ENCODE measurements at regions not wholly inside any gene's neighbourhood (a gene's known extent, or its start where the extent isn't known, plus 50 kb on each side); places are given as distances from the start of the nearest gene placed in this dataset.
A peak's percentile ranks its signal among the peaks of the same experiment; 100 is the strongest.

DNA sequence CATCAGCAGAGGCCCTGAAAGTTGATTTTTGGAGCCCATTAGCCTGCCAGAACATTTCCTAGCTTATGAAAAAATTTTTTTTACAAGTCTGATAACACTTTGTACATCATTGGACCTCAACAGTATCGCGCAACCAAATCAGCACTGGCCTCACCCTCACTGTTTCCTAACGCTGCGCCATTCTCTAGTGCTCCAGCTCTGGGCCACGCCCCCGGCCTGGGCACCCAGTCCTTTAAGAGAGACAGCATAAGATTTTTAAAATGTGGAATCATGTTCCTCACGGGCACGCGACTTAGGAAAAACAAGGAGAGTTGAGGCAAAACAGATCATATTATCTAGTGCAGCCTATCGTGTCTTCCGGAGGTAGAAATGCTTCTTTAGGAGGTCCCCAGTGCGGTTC, 114.5 kb downstream of the BOD1 start:
- no peak overlapping the region for H3K4me3 Mint-ChIP-seq (ENCODE audit: low read depth)
- peaks cover 3% of the 10 kb centered on the region for H3K27me3 Mint-ChIP-seq
- H3K27ac Mint-ChIP-seq: no peak overlapping the region
- H3K9me3 Mint-ChIP-seq (ENCODE audit: low read depth): no peaks in the 10 kb centered on the region
- H3K36me3 Mint-ChIP-seq (ENCODE audit: insufficient read depth): no peaks in the 10 kb centered on the region
- TF ChIP-seq, protein P1, sequence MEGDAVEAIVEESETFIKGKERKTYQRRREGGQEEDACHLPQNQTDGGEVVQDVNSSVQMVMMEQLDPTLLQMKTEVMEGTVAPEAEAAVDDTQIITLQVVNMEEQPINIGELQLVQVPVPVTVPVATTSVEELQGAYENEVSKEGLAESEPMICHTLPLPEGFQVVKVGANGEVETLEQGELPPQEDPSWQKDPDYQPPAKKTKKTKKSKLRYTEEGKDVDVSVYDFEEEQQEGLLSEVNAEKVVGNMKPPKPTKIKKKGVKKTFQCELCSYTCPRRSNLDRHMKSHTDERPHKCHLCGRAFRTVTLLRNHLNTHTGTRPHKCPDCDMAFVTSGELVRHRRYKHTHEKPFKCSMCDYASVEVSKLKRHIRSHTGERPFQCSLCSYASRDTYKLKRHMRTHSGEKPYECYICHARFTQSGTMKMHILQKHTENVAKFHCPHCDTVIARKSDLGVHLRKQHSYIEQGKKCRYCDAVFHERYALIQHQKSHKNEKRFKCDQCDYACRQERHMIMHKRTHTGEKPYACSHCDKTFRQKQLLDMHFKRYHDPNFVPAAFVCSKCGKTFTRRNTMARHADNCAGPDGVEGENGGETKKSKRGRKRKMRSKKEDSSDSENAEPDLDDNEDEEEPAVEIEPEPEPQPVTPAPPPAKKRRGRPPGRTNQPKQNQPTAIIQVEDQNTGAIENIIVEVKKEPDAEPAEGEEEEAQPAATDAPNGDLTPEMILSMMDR (IDR thresholded peaks at IDR 0.05; ENCODE audit: unreplicated experiment): no peak
- DNase-seq (ENCODE audit: low spot score, unreplicated experiment): no peak
- peaks cover 7% of the 10 kb centered on the region for H3K4me1 Mint-ChIP-seq (ENCODE audit: low read depth)

DNA sequence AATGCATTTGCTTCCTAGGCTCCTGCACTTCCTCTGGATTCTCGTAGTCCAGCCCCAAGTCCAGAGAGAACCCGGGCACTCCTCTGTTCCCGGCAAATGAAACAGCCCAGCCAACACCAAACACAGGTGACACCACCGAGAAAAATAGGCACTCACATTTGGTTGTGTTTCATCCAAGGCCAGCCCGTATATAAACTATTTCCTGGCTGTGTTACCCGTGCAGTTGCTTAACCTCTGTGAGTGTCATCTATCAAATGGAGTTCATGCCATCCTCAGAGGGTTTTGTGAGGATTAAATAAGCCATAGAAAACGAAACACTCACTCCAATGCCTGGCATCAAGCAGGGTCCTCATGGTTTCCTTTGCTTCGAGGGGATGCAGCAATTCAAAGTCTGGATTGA, 115.2 kb downstream of the BOD1 start:
- Mint-ChIP-seq H3K27ac (no peak overlapping the region), H3K4me1 (ENCODE audit: low read depth) (peaks cover 7% of the 10 kb centered on the region), H3K9me3 (ENCODE audit: low read depth) (no peaks in the 10 kb centered on the region), H3K36me3 (ENCODE audit: insufficient read depth) (no peaks in the 10 kb centered on the region), H3K27me3 (peaks cover 3% of the 10 kb centered on the region), H3K4me3 (ENCODE audit: low read depth) (no peak overlapping the region)
- TF ChIP-seq, protein P1 (IDR thresholded peaks at IDR 0.05; ENCODE audit: unreplicated experiment): no peak
- DNase-seq (ENCODE audit: low spot score, unreplicated experiment): no peak

DNA sequence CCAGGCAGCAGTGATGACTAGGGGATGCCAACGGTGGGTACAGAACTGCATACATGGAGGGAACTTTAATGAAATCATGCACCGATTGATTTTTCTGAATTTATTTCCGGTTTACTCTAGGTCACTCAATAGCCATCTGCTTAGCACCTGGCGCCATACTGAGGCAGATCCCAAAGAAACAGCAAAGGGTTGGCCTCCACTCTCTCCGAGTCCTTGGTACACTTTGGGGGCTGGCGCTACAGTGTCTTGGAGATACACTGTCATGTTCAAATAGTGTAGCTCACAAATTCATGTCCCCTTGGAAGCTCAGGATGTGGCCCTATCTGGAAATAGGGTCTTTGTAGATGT, 116.3 kb downstream of the BOD1 start:
- TF ChIP-seq, protein P1 (IDR thresholded peaks at IDR 0.05; ENCODE audit: unreplicated experiment): no peak
- no peak overlapping the region for H3K4me3 Mint-ChIP-seq (ENCODE audit: low read depth)
- no peak for DNase-seq (ENCODE audit: low spot score, unreplicated experiment)
- H3K27me3 Mint-ChIP-seq: peaks cover 6% of the 10 kb centered on the region
- H3K9me3 Mint-ChIP-seq (ENCODE audit: low read depth): no peaks in the 10 kb centered on the region
- H3K27ac Mint-ChIP-seq: no peak overlapping the region
- H3K4me1 Mint-ChIP-seq (ENCODE audit: low read depth): peaks cover 7% of the 10 kb centered on the region
- no peaks in the 10 kb centered on the region for H3K36me3 Mint-ChIP-seq (ENCODE audit: insufficient read depth)

DNA sequence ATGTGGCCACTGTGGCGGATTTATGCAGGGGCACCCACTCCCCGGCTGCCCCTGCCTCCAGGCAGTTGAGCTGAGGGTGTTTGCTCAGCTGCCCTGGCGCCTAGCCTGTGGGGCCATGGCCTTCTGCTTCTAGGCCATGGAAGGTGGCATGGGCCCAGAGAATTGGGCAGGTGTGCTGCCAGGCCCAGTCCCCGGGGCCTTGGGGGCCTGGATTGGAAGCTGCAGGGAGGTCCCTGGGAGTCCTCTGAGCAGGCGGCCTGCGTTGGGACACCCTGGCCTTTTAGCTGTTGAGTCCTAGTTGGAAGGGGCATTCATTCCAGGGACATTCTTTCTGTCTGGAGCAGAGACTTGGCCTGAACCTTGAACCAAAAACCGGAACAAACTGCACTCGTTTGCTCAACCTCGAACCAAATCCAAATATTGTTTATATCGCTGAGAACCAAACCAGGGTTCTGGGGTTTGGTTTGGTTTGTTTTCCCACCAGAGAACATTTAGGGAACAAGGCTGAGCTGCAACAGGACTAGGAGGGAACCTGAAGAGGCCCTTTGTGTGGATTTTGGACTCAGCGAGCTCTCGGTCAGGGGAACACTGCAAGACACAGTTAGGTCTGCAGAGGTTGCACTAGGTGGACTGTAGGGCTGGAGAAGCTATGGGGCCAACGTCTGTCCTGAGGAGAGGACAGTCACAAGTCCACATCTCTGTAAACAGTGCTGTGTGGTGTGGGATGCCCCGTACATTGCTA, 116.8 kb downstream of the BOD1 start:
- peaks cover 7% of the 10 kb centered on the region for H3K4me1 Mint-ChIP-seq (ENCODE audit: low read depth)
- TF ChIP-seq, protein P1 (IDR thresholded peaks at IDR 0.05; ENCODE audit: unreplicated experiment): no peak
- H3K36me3 Mint-ChIP-seq (ENCODE audit: insufficient read depth): no peaks in the 10 kb centered on the region
- H3K4me3 Mint-ChIP-seq (ENCODE audit: low read depth): no peak overlapping the region
- H3K9me3 Mint-ChIP-seq (ENCODE audit: low read depth): no peaks in the 10 kb centered on the region
- peaks cover 6% of the 10 kb centered on the region for H3K27me3 Mint-ChIP-seq
- DNase-seq (ENCODE audit: low spot score, unreplicated experiment): no peak
- no peak overlapping the region for H3K27ac Mint-ChIP-seq

DNA sequence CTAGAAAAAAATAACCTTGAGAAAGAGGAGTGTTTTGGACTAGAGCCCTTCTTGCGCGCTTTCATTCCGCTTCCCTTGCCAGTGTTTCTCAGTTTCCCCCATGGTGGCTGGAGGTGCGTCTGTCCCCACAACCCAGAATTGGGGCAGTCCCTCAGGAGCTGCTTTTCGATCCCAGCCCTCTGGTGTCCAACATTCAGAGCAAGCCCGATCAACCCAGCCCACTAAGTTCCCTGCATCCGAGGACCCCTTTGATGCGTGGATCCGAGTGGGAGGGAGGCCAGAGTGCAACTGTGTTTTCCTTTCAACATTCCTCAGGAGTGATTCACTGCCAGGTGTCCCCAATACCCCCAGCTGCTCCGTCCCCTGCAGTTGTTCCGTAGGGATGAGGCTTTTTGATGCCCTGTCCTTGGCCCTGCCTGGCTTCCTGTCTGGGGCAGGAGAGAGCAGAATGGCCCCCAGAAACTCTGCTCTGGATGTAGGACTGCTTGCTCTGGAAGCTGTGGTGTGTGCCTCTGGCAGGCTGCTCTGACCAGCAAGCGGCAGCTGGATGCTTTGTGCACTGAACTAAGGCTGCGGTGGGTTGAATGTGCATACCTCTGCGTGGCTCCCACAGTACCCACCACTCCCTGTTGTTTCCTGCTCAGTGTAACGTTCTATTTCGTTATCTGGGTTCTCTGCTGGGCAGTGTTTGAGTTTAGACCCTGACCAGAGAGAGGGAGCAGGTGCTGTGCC, 117.5 kb downstream of the BOD1 start:
- H3K36me3 Mint-ChIP-seq (ENCODE audit: insufficient read depth): no peaks in the 10 kb centered on the region
- H3K27me3 Mint-ChIP-seq: peaks cover 6% of the 10 kb centered on the region
- TF ChIP-seq, protein P1 (IDR thresholded peaks at IDR 0.05; ENCODE audit: unreplicated experiment): no peak
- H3K4me3 Mint-ChIP-seq (ENCODE audit: low read depth): no peak overlapping the region
- peaks cover 7% of the 10 kb centered on the region for H3K4me1 Mint-ChIP-seq (ENCODE audit: low read depth)
- no peak for DNase-seq (ENCODE audit: low spot score, unreplicated experiment)
- H3K27ac Mint-ChIP-seq: peak overlapping the region; percentile 82
- no peaks in the 10 kb centered on the region for H3K9me3 Mint-ChIP-seq (ENCODE audit: low read depth)
